Thyroid gland (tissue), 4 donors: ENCODE measurements at regions not wholly inside any gene's neighbourhood (a gene's known extent, or its start where the extent isn't known, plus 50 kb on each side); places are given as distances from the start of the nearest gene placed in this dataset.

Experiments
- CTCF ChIP-seq, 6 experiments: fragments of 200-600 bp in 3 of 6; fragments of 450-650 bp in 3 of 6; sonication (generic) in 3 of 6; IDR thresholded peaks; one replicate each; pipeline ENCODE4 v1.5.1; 2016 to 2019; ENCODE audit warnings: antibody characterized with exemption in 6 of 6, mild to moderate bottlenecking in 2 of 6, inconsistent platforms in 1 of 6, moderate library complexity in 1 of 6
- POLR2A ChIP-seq, 2 donors: fragments of 450-650 bp; IDR thresholded peaks; one replicate each; pipeline ENCODE4 v1.6.1; 2017; ENCODE audit warnings: antibody characterized with exemption in 2 of 2, mild to moderate bottlenecking in 2 of 2, moderate library complexity in 1 of 2

GRCh38 chr9:38229104-38229500 is 160.1 kb upstream of the SHB start:
- TF ChIP-seq CTCF (IDR thresholded peaks at IDR 0.05) (no peak), POLR2A (IDR thresholded peaks at IDR 0.05) (no peak)
